Panc1 (cell line): ENCODE measurements at regions not wholly inside any gene's neighbourhood (a gene's known extent, or its start where the extent isn't known, plus 50 kb on each side); places are given as distances from the start of the nearest gene placed in this dataset.
"Not testable (repeated sequence)": the region's sequence is repeated elsewhere in the genome, so short reads cannot be mapped to it uniquely, and the experiment has no call there.

ENCODE experiments used
- ATAC-seq: fragments of 200-7000 bp; cut with Tn5 transposase; 2 replicates; pipeline ENCODE4 v1.9.1; 2020; ENCODE audit warnings: mild to moderate bottlenecking, moderate library complexity
- BruUV-seq: library from RNA; stranded (reverse); fragments of 400-500 nt; replicated peaks from 2 replicates; lab custom pipeline; 2021; lab: Mats Ljungman, UMichigan
- CTCF ChIA-PET: fragments of 300-600 bp; sonication (Branson Sonifier 250); formaldehyde crosslinking; loops from one replicate; lab custom pipeline; 2022; ENCODE audit warnings: antibody characterized with exemption; lab: Charles Lee
- POLR2A ChIA-PET: fragments of 300-600 bp; sonication (Branson Sonifier 250); formaldehyde crosslinking; loops from one replicate; lab custom pipeline; 2022; ENCODE audit warnings: antibody characterized with exemption; lab: Charles Lee
- DNase-seq: peaks from one replicate; pipeline ENCODE4 v3.0.0-alpha.2; 2010; ENCODE audit warnings: low read depth, low spot score
- H3K27ac ChIP-seq: 2 replicates; pipeline ENCODE4 v1.5.1; 2011; ENCODE audit warnings: mild to moderate bottlenecking, low read length, inconsistent platforms
- H3K27me3 ChIP-seq: fragments of 200-500 bp; sonication (Bioruptor generic); 2 replicates; pipeline ENCODE4 v1.6.0; 2014; ENCODE audit warnings: low read length, inconsistent platforms; ENCODE audit not compliant: control insufficient read depth, insufficient read depth
- H3K36me3 ChIP-seq: fragments of 200-500 bp; sonication (Bioruptor generic); 2 replicates; pipeline ENCODE4 v1.5.1; 2014; ENCODE audit warnings: inconsistent platforms, mild to moderate bottlenecking, low read length, moderate library complexity; ENCODE audit not compliant: control insufficient read depth, insufficient read depth
- H3K4me1 ChIP-seq: 2 replicates; pipeline ENCODE4 v1.5.1; 2011; ENCODE audit warnings: inconsistent platforms, mild to moderate bottlenecking, low read length, moderate library complexity; ENCODE audit not compliant: control insufficient read depth, insufficient read depth
- H3K4me3 ChIP-seq, 2 experiments: 2 replicates each; pipeline ENCODE4 v1.5.1; 2011 to 2012; ENCODE audit warnings: low read depth in 2 of 2, low read length in 2 of 2, mild to moderate bottlenecking in 2 of 2, inconsistent platforms in 1 of 2, moderate library complexity in 1 of 2
- H3K9me3 ChIP-seq: fragments of 200-500 bp; sonication (Bioruptor generic); 2 replicates; pipeline ENCODE4 v1.5.1; 2014; ENCODE audit warnings: low read depth, mild to moderate bottlenecking, inconsistent platforms, low read length, moderate library complexity; ENCODE audit not compliant: control insufficient read depth, insufficient read depth
- CTCF ChIP-seq: fragments of 450-650 bp; IDR thresholded peaks from 2 replicates; pipeline ENCODE4 v1.5.1; 2017; ENCODE audit warnings: mild to moderate bottlenecking
- POLR2AphosphoS5 ChIP-seq: IDR thresholded peaks from 2 replicates; pipeline ENCODE4 v1.6.1; 2012; ENCODE audit warnings: mild to moderate bottlenecking, low read depth, low read length, moderate library complexity
- REST ChIP-seq, 2 experiments: IDR thresholded peaks; 2 replicates each; pipeline ENCODE4 v1.6.1; 2011 to 2012; ENCODE audit warnings: low read depth in 2 of 2, control low read depth in 1 of 2, low read length in 1 of 2, mild to moderate bottlenecking in 1 of 2, moderate library complexity in 1 of 2; ENCODE audit not compliant: insufficient read depth in 1 of 2
- SIN3A ChIP-seq: IDR thresholded peaks from 2 replicates; pipeline ENCODE4 v1.6.1; 2012; ENCODE audit warnings: low read depth, mild to moderate bottlenecking, low read length, moderate library complexity, borderline replicate concordance; ENCODE audit not compliant: insufficient read depth
- TCF7L2 ChIP-seq: IDR thresholded peaks from 2 replicates; pipeline ENCODE4 v1.6.1; 2011; ENCODE audit warnings: mild to moderate bottlenecking, low read depth, low read length, inconsistent platforms
- in situ Hi-C: cut with HindIII; loops from 2 replicates; pipeline ENCODE4 v1.10.0; 2016; ENCODE audit warnings: low sequenced_read_pairs, low pct_unique_long_range_greater_than_20kb
- intact Hi-C: fragments of 100-400 bp; cut with micrococcal nuclease; formaldehyde crosslinking; loops from one replicate; pipeline ENCODE4 v1.10.0; 2022; ENCODE audit not compliant: unreplicated experiment

GRCh38 chr2:143922261-143922830, 597.6 kb downstream of the ZEB2 start:
- DNase-seq, H3K27ac ChIP-seq, intact Hi-C loops, H3K27me3 ChIP-seq, H3K4me1 ChIP-seq, H3K9me3 ChIP-seq, in situ Hi-C loops, POLR2A ChIA-PET, CTCF ChIA-PET, ATAC-seq, H3K4me3 ChIP-seq, H3K36me3 ChIP-seq, BruUV-seq: not testable (repeated sequence)

- Histone ChIP-seq H3K27ac (no peak overlapping the region), H3K4me3 (no peak overlapping the region), H3K4me1 (no peaks in the 10 kb centered on the region), H3K9me3 (no peaks in the 10 kb centered on the region), H3K36me3 (no peaks in the 10 kb centered on the region), H3K27me3 (no peaks in the 10 kb centered on the region)
- intact Hi-C loops (no loop called here), in situ Hi-C loops (no loop called here)
- DNase-seq (no peak), ATAC-seq (no peak)
- ChIA-PET CTCF (no interaction called here), POLR2A (no interaction called here)
- BruUV-seq, result no TSS peak
- TF ChIP-seq REST (IDR thresholded peaks at IDR 0.05; ENCODE audit: insufficient read depth in 1 of 2, low read depth in 2 of 2, low read length in 1 of 2) (no peak), SIN3A (no peak), TCF7L2 (no peak), POLR2AphosphoS5 (no peak), CTCF (no peak)
Measured at GRCh38 chr2:143918465-143918989, 601.4 kb downstream of the ZEB2 start.

- no peak overlapping the region for H3K27ac ChIP-seq
- no peaks in the 10 kb centered on the region for H3K27me3 ChIP-seq
- DNase-seq (no peak), ATAC-seq (no peak)
- no peaks in the 10 kb centered on the region for H3K36me3 ChIP-seq
- BruUV-seq, result no TSS peak
- ChIA-PET POLR2A (no interaction called here), CTCF (no interaction called here)
- no peaks in the 10 kb centered on the region for H3K4me1 ChIP-seq
- no peaks in the 10 kb centered on the region for H3K9me3 ChIP-seq
- intact Hi-C loops, result no loop called here
- no peak for TF ChIP-seq TCF7L2
- no peak for TF ChIP-seq CTCF
- TF ChIP-seq POLR2AphosphoS5, result no peak
- TF ChIP-seq REST (IDR thresholded peaks at IDR 0.05; ENCODE audit: insufficient read depth in 1 of 2, low read depth in 2 of 2, low read length in 1 of 2), result no peak
- no peak for TF ChIP-seq SIN3A
- in situ Hi-C loops, result no loop called here
- no peak overlapping the region for H3K4me3 ChIP-seq
Measured at GRCh38 chr2:143916781-143917180, 603.1 kb downstream of the ZEB2 start.
